ENCODE measurements at regions not wholly inside any gene's neighbourhood (a gene's known extent, or its start where the extent isn't known, plus 50 kb on each side); places are given as distances from the start of the nearest gene placed in this dataset.

- DNase-seq (ENCODE audit: low read depth in 1 of 2, low spot score in 1 of 2), result no peak
- Histone ChIP-seq H3K27ac (no peak overlapping the region), H3K4me3 (no peak overlapping the region), H3K4me2 (no peak overlapping the region), H3K4me1 (no peaks in the 10 kb centered on the region), H3K9me3 (no peaks in the 10 kb centered on the region)
- ChIA-PET CTCF (interaction anchor here (0.7 kb wide), 1 partner anchor 12 kb away, joined by 3 read pairs; no protein-coding TSS in a partner anchor), POLR2A (no interaction called here)
- TF ChIP-seq HEYL (CRISPR knock-in tag; IDR thresholded peaks at IDR 0.05), result no peak
- no peak for TF ChIP-seq SMC3 (IDR thresholded peaks at IDR 0.05)
- no peak for TF ChIP-seq CBX2 (IDR thresholded peaks at IDR 0.05; ENCODE audit: borderline replicate concordance, low read depth)
- no peak for TF ChIP-seq ZSCAN20 (CRISPR knock-in tag; IDR thresholded peaks at IDR 0.05)
- TF ChIP-seq, protein P1, sequence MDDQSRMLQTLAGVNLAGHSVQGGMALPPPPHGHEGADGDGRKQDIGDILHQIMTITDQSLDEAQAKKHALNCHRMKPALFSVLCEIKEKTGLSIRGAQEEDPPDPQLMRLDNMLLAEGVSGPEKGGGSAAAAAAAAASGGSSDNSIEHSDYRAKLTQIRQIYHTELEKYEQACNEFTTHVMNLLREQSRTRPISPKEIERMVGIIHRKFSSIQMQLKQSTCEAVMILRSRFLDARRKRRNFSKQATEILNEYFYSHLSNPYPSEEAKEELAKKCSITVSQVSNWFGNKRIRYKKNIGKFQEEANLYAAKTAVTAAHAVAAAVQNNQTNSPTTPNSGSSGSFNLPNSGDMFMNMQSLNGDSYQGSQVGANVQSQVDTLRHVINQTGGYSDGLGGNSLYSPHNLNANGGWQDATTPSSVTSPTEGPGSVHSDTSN (IDR thresholded peaks at IDR 0.05), result no peak
- TF ChIP-seq ATOH8 (CRISPR knock-in tag; IDR thresholded peaks at IDR 0.05; ENCODE audit: low read depth), result no peak
- no peak for TF ChIP-seq MAFK (IDR thresholded peaks at IDR 0.05; ENCODE audit: partially characterized antibody)
- TF ChIP-seq EP300 (IDR thresholded peaks at IDR 0.05), result no peak
- TF ChIP-seq EHF (CRISPR knock-in tag; IDR thresholded peaks at IDR 0.05), result no peak
- TF ChIP-seq BHLHE40 (IDR thresholded peaks at IDR 0.05; ENCODE audit: low read depth, low read length), result no peak
- TF ChIP-seq EHMT2 (IDR thresholded peaks at IDR 0.05; ENCODE audit: low read depth), result no peak
- no peak for TF ChIP-seq RARB (CRISPR knock-in tag; IDR thresholded peaks at IDR 0.05)
- TF ChIP-seq RFX5 (IDR thresholded peaks at IDR 0.05), result no peak
- 10% methylated on average over 1 of the region's 1 CpG for WGBS (ENCODE audit: missing lambda C conversion rate)
- FAIRE-seq, result no peak
- ATAC-seq, result no peak
Measured at GRCh38 chr6:23752414-23752813, 373.6 kb upstream of the NRSN1 start.

DNA sequence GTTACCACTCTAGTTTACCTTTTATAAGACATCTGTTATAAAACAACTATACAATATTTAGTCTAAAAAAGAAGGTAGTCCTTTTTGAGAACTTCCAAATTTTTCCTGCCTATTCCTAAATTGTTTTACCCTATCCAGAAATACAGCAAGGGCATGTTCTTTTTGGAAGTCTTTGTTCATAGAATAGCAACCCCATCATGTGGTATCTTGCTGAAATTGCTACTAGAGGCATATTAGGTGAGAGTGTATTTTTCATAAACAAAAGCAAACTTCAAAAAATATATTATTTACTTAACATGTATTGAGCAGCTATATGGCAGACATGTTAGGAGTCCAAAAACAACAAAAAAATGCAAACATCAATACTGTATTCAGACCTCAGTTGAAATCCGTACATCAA is 371.8 kb upstream of the NRSN1 start:
- ATAC-seq (no peak), FAIRE-seq (no peak), DNase-seq (ENCODE audit: low read depth in 1 of 2, low spot score in 1 of 2) (no peak)
- Histone ChIP-seq H3K4me1 (no peaks in the 10 kb centered on the region), H3K4me3 (no peak overlapping the region), H3K9me3 (no peaks in the 10 kb centered on the region), H3K27ac (no peak overlapping the region), H3K4me2 (no peak overlapping the region)
- ChIA-PET CTCF (no interaction called here), POLR2A (no interaction called here)
- 13% methylated on average over 1 of the region's 1 CpG for whole genome bisulfite sequencing (ENCODE audit: missing lambda C conversion rate)
- TF ChIP-seq EHF (CRISPR knock-in tag; IDR thresholded peaks at IDR 0.05) (no peak), GATA3 (IDR thresholded peaks at IDR 0.05; ENCODE audit: borderline replicate concordance) (no peak), HMGXB4 (CRISPR knock-in tag; IDR thresholded peaks at IDR 0.05; ENCODE audit: borderline replicate concordance) (no peak), SMC3 (IDR thresholded peaks at IDR 0.05) (no peak)

DNA sequence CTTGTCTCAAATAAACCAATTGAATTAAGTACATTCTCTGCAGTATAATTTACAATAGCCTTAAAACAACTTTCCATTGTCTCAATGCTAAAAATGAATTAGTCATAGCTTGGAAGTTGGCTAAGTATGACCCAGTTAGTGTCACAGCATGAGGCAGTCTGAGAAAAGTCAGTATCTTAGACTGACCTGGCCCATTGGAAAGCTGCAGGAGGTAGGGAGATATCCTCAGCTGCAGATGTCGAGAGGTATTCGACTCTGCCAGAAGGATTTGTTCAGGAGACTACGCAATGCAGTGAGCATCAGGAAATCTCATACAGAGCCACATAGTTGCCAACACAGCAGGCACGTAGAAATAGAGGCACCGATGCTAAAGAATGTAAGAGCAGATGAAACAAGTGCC is 350.9 kb upstream of the NRSN1 start:
- Histone ChIP-seq H3K4me3 (no peak overlapping the region), H3K4me1 (no peaks in the 10 kb centered on the region), H3K9me3 (no peaks in the 10 kb centered on the region), H3K27ac (no peak overlapping the region), H3K4me2 (no peak overlapping the region)
- DNase-seq (ENCODE audit: low read depth in 1 of 2, low spot score in 1 of 2) (no peak), FAIRE-seq (no peak), ATAC-seq (no peak)
- TF ChIP-seq ZNF302 (CRISPR knock-in tag; IDR thresholded peaks at IDR 0.05) (no peak), BHLHE40 (IDR thresholded peaks at IDR 0.05; ENCODE audit: low read depth, low read length) (no peak), EP300 (IDR thresholded peaks at IDR 0.05) (no peak)
- TF ChIP-seq, protein P1 (IDR thresholded peaks at IDR 0.05), result no peak
- WGBS (ENCODE audit: missing lambda C conversion rate), result 19% methylated on average over 5 of the region's 5 CpGs
- ChIA-PET POLR2A (no interaction called here), CTCF (no interaction called here)

All from A549 (cell line).